Stomach (tissue), 8 donors: ENCODE measurements at regions not wholly inside any gene's neighbourhood (a gene's known extent, or its start where the extent isn't known, plus 50 kb on each side); places are given as distances from the start of the nearest gene placed in this dataset.
A peak's percentile ranks its signal among the peaks of the same experiment; 100 is the strongest.

Experiments
- DNase-seq, 2 donors: peaks; one replicate each; pipeline versions ENCODE4 v3.0.0 to v3.0.0-alpha.2; 2013 to 2019
- H3K27ac ChIP-seq, 5 donors: fragments of 200-600 bp in 4 of 5; sonication (generic) in 4 of 5; one replicate each; pipeline ENCODE4 v1.5.1; 2013 to 2019; ENCODE audit warnings: mild to moderate bottlenecking in 1 of 5, moderate library complexity in 1 of 5
- H3K27me3 ChIP-seq, 3 donors: fragments of 200-600 bp; sonication (generic); one replicate each; pipeline ENCODE4 v1.5.1; 2017 to 2019; ENCODE audit warnings: mixed run types in 1 of 3
- H3K36me3 ChIP-seq, 4 donors: fragments of 200-600 bp; sonication (generic); 1 replicate in 3 of 4; 2 replicates in 1 of 4; pipeline ENCODE4 v1.5.1; 2016 to 2019
- H3K4me1 ChIP-seq, 4 donors: fragments of 200-600 bp; sonication (generic); one replicate each; pipeline ENCODE4 v1.5.1; 2016 to 2019
- H3K4me3 ChIP-seq, 4 donors: fragments of 200-600 bp; sonication (generic) in 3 of 4; one replicate each; pipeline ENCODE4 v1.5.1; 2016 to 2019; ENCODE audit warnings: mild to moderate bottlenecking in 1 of 4
- H3K9me3 ChIP-seq, 4 donors: fragments of 200-600 bp; sonication (generic); one replicate each; pipeline ENCODE4 v1.5.1; 2016 to 2019
- CTCF ChIP-seq, 7 experiments: fragments of 450-650 bp in 4 of 7; fragments of 200-600 bp in 3 of 7; sonication (generic) in 3 of 7; IDR thresholded peaks; one replicate each; pipeline ENCODE4 v1.5.1; 2016 to 2019; ENCODE audit warnings: antibody characterized with exemption in 7 of 7, control low read depth in 2 of 7, mild to moderate bottlenecking in 1 of 7
- EP300 ChIP-seq: sonication (generic); formaldehyde crosslinking; IDR thresholded peaks from one replicate; pipeline ENCODE4 v1.6.1; 2017; ENCODE audit warnings: antibody characterized with exemption
- POLR2A ChIP-seq, 4 donors: fragments of 450-650 bp; IDR thresholded peaks; one replicate each; pipeline ENCODE4 v1.6.1; 2016; ENCODE audit warnings: antibody characterized with exemption in 4 of 4, control low read depth in 2 of 4, mild to moderate bottlenecking in 1 of 4, moderate library complexity in 1 of 4
- POLR2AphosphoS5 ChIP-seq, 3 donors: sonication (generic); formaldehyde crosslinking; IDR thresholded peaks; one replicate each; pipeline ENCODE4 v1.6.1; 2016; ENCODE audit warnings: antibody characterized with exemption in 3 of 3
- WGBS, 5 donors: extraction: QIAGEN DNeasy Blood & Tissue Kit in 3 of 5; methylation state at CpG; one replicate each; pipeline versions ENCODE4 v1.1.5 to v1.1.7; 2013 to 2018; 5-methylcytosine and 5-hydroxymethylcytosine counted together
- intact Hi-C: fragments of 100-400 bp; cut with DNase I; formaldehyde crosslinking; loops from one replicate; pipeline ENCODE4 v1.15.1; 2023; ENCODE audit warnings: low total_unique reads
- donor health status: healthy with polysubstance abuse.
- donor health status: Bipolar disorder and iron deficiency.
- donor health status: healthy.

GRCh38 chr4:156194896-156195295 lies 241.2 kb upstream of the CTSO start:
- no peaks in the 10 kb centered on the region for H3K27me3 ChIP-seq
- TF ChIP-seq EP300 (no peak), POLR2A (IDR thresholded peaks at IDR 0.05) (no peak), POLR2AphosphoS5 (IDR thresholded peaks at IDR 0.05) (no peak), CTCF (IDR thresholded peaks at IDR 0.05) (no peak)
- 77 to 89% (median 85%) methylated on average over 7 of the region's 7 CpGs for WGBS, 5 donors
- no peak overlapping the region for H3K27ac ChIP-seq
- no peaks in the 10 kb centered on the region for H3K4me1 ChIP-seq
- no peaks in the 10 kb centered on the region for H3K36me3 ChIP-seq
- DNase-seq, result no peak
- intact Hi-C loops, result no loop called here
- H3K4me3 ChIP-seq, result no peak overlapping the region
- no peaks in the 10 kb centered on the region for H3K9me3 ChIP-seq

- Histone ChIP-seq H3K4me3 (no peak overlapping the region), H3K27ac (no peak overlapping the region), H3K27me3 (no peaks in the 10 kb centered on the region), H3K36me3 (no peaks in the 10 kb centered on the region), H3K9me3 (no peaks in the 10 kb centered on the region), H3K4me1 (no peaks in the 10 kb centered on the region)
- DNase-seq, result peak in 1 of 2 donors; percentile 27
- TF ChIP-seq POLR2AphosphoS5 (IDR thresholded peaks at IDR 0.05) (no peak), EP300 (no peak), POLR2A (IDR thresholded peaks at IDR 0.05) (no peak), CTCF (IDR thresholded peaks at IDR 0.05) (no peak)
- WGBS, 5 donors, result 43 to 58% (median 44%) methylated on average over 3 of the region's 3 CpGs
- intact Hi-C loops, result no loop called here
Observed at GRCh38 chr4:156193800-156194199, 240.1 kb upstream of the CTSO start.

- no peaks in the 10 kb centered on the region for H3K4me1 ChIP-seq
- DNase-seq, result no peak
- no peaks in the 10 kb centered on the region for H3K36me3 ChIP-seq
- no peaks in the 10 kb centered on the region for H3K9me3 ChIP-seq
- intact Hi-C loops, result no loop called here
- 60 to 80% (median 66%) methylated on average over 2 of the region's 2 CpGs for WGBS, 5 donors
- H3K27ac ChIP-seq, result no peak overlapping the region
- H3K27me3 ChIP-seq, result no peaks in the 10 kb centered on the region
- TF ChIP-seq CTCF (IDR thresholded peaks at IDR 0.05) (no peak), POLR2AphosphoS5 (IDR thresholded peaks at IDR 0.05) (no peak), EP300 (no peak), POLR2A (IDR thresholded peaks at IDR 0.05) (no peak)
- H3K4me3 ChIP-seq, result no peak overlapping the region
Observed at GRCh38 chr4:156193106-156193505, 239.4 kb upstream of the CTSO start.

GRCh38 chr4:156192033-156192432 lies 238.4 kb upstream of the CTSO start:
- Histone ChIP-seq H3K4me3 (no peak overlapping the region), H3K27ac (no peak overlapping the region), H3K9me3 (no peaks in the 10 kb centered on the region), H3K36me3 (no peaks in the 10 kb centered on the region), H3K4me1 (no peaks in the 10 kb centered on the region), H3K27me3 (no peaks in the 10 kb centered on the region)
- TF ChIP-seq POLR2AphosphoS5 (IDR thresholded peaks at IDR 0.05) (no peak), EP300 (no peak), CTCF (IDR thresholded peaks at IDR 0.05) (no peak), POLR2A (IDR thresholded peaks at IDR 0.05) (no peak)
- intact Hi-C loops, result no loop called here
- no peak for DNase-seq
